Karpas-422 (cell line): ENCODE measurements at regions not wholly inside any gene's neighbourhood (a gene's known extent, or its start where the extent isn't known, plus 50 kb on each side); places are given as distances from the start of the nearest gene placed in this dataset.

Experiments
- DNase-seq: peaks from one replicate; pipeline ENCODE4 v3.0.0-alpha.2; 2015
- H2AFZ ChIP-seq: fragments of 200-600 bp; sonication (generic); 2 replicates; pipeline ENCODE4 v1.6.1; 2014; ENCODE audit warnings: antibody characterized with exemption, low read length, mixed read lengths
- H3K27ac ChIP-seq: fragments of 200-600 bp; sonication (generic); 2 replicates; pipeline ENCODE4 v1.5.1; 2014; ENCODE audit warnings: mild to moderate bottlenecking, low read length, moderate library complexity
- H3K27me3 ChIP-seq: fragments of 200-600 bp; sonication (generic); 2 replicates; pipeline ENCODE4 v1.6.1; 2014; ENCODE audit warnings: low read length, mixed read lengths
- H3K36me3 ChIP-seq: fragments of 200-600 bp; sonication (generic); 2 replicates; pipeline ENCODE4 v1.6.1; 2014; ENCODE audit warnings: low read length, mixed read lengths; ENCODE audit not compliant: insufficient read depth
- H3K4me1 ChIP-seq: fragments of 200-600 bp; sonication (generic); 2 replicates; pipeline ENCODE4 v1.6.1; 2014; ENCODE audit warnings: mild to moderate bottlenecking, low read length, mixed read lengths
- H3K4me2 ChIP-seq: fragments of 200-600 bp; sonication (generic); 2 replicates; pipeline ENCODE4 v1.6.1; 2014; ENCODE audit warnings: low read length, low read depth, mild to moderate bottlenecking; ENCODE audit not compliant: poor library complexity, severe bottlenecking
- H3K4me3 ChIP-seq: fragments of 200-600 bp; sonication (generic); 2 replicates; pipeline ENCODE4 v1.5.1; 2014; ENCODE audit warnings: mild to moderate bottlenecking, antibody characterized with exemption, low read length, mixed read lengths
- H3K79me2 ChIP-seq: fragments of 200-600 bp; sonication (generic); 2 replicates; pipeline ENCODE4 v1.6.1; 2014; ENCODE audit warnings: mild to moderate bottlenecking, low read length, mixed read lengths
- H3K9ac ChIP-seq: fragments of 200-600 bp; sonication (generic); 2 replicates; pipeline ENCODE4 v1.6.0; 2014; ENCODE audit warnings: low read length
- H3K9me2 ChIP-seq: fragments of 200-600 bp; sonication (generic), shearing (Covaris generic); replicated peaks from 2 replicates; pipeline ENCODE4 v1.6.0; 2014; ENCODE audit warnings: mild to moderate bottlenecking, low read length, moderate library complexity; ENCODE audit not compliant: insufficient read depth
- H3K9me3 ChIP-seq: fragments of 300-700, 200-600 bp; sonication (generic); 2 replicates; pipeline ENCODE4 v1.6.1; 2014; ENCODE audit warnings: low read length, mixed read lengths
- H4K20me1 ChIP-seq: fragments of 200-600 bp; sonication (generic); 2 replicates; pipeline ENCODE4 v1.6.1; 2014; ENCODE audit warnings: mild to moderate bottlenecking, antibody characterized with exemption, low read length, low read depth; ENCODE audit not compliant: insufficient read depth

DNA sequence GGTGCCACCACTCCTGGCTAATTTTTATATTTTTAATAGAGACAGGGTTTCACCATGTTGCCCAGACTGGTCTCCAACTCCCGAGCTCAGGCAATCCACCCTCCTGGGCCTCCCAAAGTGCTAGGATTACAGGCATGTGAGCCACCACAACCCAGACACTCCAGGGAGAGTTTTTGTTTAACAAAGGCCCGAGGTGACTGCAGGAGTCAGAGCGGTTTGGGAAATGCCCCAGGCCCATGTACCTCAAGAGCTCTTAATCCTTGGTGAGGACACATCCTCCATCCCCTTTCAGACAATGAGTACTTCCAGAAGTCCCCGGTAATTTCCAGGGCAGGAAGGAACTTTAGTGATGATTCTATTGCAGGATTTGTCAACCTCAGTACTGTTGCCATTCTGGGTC, 176.0 kb downstream of the ESRRB start:
- Histone ChIP-seq H4K20me1 (no peaks in the 10 kb centered on the region), H3K4me2 (no peak overlapping the region), H3K27me3 (no peaks in the 10 kb centered on the region), H3K4me1 (no peaks in the 10 kb centered on the region), H3K9ac (no peak overlapping the region), H3K27ac (no peak overlapping the region), H3K36me3 (no peaks in the 10 kb centered on the region), H3K79me2 (no peaks in the 10 kb centered on the region), H3K9me2 (no peaks in the 10 kb centered on the region), H3K4me3 (no peak overlapping the region), H2AFZ (no peak overlapping the region), H3K9me3 (no peaks in the 10 kb centered on the region)
- DNase-seq, result no peak

DNA sequence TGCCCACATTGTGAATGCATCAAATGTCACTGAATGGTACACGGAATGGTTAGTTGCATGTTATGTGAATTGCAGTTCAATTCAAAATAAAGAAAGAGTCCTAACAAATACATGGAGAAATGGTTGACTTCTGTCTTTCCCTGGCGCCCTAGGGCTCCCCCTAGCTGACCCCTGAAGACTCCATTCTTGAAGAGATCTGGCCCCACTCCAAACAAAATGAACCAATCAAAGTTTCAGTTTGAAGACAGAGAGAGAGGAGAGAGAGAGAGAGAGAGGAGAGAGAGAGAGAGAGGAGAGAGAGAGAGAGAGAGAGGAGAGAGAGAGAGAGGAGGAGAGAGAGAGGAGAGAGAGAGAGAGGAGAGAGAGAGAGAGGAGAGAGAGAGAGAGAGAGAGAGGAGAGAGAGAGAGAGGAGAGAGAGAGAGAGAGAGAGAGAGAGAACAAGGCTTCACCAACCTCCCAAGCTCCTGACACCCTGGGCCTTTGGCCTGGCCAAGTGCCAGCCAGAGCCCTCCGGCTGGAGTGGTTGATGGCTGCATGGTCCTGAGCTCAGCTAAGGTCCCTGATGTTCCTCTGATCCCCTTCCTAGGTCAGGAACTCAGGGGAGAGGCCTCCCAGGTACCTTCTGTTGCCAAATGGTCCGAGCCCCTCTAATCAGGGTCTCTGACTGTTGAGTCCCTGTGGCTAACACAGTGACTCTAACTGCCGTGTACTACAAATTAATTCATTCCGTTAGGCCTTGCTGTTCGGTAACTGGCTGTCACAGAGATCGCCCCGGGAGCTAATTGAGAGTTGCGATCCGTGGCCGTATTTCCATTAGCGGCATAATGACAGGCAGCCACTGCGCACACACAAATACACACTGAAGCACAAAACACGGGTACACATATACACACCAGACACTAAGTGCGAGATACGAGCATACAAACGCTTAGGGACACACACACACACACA, 188.8 kb downstream of the ESRRB start:
- Histone ChIP-seq H3K4me1 (no peaks in the 10 kb centered on the region), H3K9ac (no peak overlapping the region), H4K20me1 (no peaks in the 10 kb centered on the region), H3K27me3 (no peaks in the 10 kb centered on the region; the same call in 1 of the 2 replicates), H3K9me2 (no peaks in the 10 kb centered on the region), H3K27ac (no peak overlapping the region), H3K36me3 (no peaks in the 10 kb centered on the region), H3K4me2 (no peak overlapping the region), H3K9me3 (no peaks in the 10 kb centered on the region), H3K4me3 (no peak overlapping the region), H2AFZ (no peak overlapping the region), H3K79me2 (no peaks in the 10 kb centered on the region)
- DNase-seq, result peak; percentile 68

DNA sequence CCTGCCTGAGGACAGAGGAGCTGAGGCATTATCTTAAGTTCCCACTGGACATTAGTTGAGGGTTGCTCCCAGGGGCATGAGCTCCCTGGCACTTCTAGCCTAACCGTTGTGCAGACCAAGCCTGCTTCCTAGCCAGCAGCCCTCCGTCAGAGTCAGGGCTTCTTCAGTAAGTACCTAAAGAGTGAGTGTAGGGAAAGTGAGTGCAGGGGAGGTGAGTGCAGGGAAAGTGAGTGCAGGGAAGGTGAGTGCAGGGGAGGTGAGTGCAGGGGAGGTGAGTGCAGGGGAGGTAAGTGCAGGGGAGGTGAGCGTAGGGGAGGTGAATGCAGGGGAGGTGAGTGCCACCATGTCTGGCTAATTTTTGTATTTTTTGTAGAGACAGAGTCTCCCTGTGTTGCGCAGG, 190.5 kb downstream of the ESRRB start:
- H3K27ac ChIP-seq, result no peak overlapping the region
- DNase-seq, result no peak
- no peak overlapping the region for H3K9ac ChIP-seq
- H3K9me3 ChIP-seq, result no peaks in the 10 kb centered on the region
- no peak overlapping the region for H3K4me3 ChIP-seq
- H3K4me1 ChIP-seq, result no peaks in the 10 kb centered on the region
- H2AFZ ChIP-seq, result no peak overlapping the region
- H3K27me3 ChIP-seq, result no peaks in the 10 kb centered on the region; the same call in 1 of the 2 replicates
- no peaks in the 10 kb centered on the region for H3K36me3 ChIP-seq
- no peaks in the 10 kb centered on the region for H4K20me1 ChIP-seq
- no peaks in the 10 kb centered on the region for H3K9me2 ChIP-seq
- H3K4me2 ChIP-seq, result no peak overlapping the region
- H3K79me2 ChIP-seq, result no peaks in the 10 kb centered on the region

DNA sequence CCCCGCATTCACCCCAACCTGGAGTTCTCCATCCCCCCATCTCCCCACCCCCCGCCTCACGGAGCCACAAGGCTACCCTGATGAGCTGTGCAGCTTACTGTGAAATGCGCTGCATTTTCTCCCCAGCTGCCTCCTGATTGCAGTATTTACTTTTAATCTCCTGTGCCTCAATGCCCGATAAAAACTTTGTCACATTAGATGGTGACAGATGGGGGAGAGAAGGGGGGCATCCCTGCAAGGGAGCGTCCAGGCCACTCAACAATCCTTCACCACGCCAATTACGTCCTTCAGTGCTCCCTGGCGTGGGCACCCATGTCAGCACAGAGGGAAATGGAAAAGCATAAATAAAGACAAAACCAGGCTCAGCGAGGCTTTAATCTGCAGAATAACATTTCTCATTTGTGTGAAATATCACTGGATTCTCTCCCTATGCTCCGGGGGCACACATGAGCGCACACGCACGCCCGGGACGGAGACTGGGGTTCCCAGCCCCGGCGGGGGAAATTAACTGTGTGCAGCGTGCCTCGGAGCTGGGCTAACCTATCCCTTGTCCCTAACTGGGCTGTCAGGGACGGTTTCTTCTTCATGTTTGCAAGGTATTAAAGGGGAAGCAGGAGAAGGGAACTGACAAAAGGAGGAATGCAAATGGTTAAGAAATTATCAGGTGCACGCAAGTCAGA, 186.7 kb upstream of the VASH1 start:
- Histone ChIP-seq H3K79me2 (no peaks in the 10 kb centered on the region), H3K9me3 (no peaks in the 10 kb centered on the region), H4K20me1 (no peaks in the 10 kb centered on the region), H3K9me2 (no peaks in the 10 kb centered on the region), H3K9ac (no peak overlapping the region), H3K27ac (no peak overlapping the region), H3K4me3 (no peak overlapping the region), H2AFZ (no peak overlapping the region), H3K4me1 (no peaks in the 10 kb centered on the region), H3K36me3 (no peaks in the 10 kb centered on the region), H3K4me2 (no peak overlapping the region), H3K27me3 (no peaks in the 10 kb centered on the region)
- DNase-seq, result no peak

DNA sequence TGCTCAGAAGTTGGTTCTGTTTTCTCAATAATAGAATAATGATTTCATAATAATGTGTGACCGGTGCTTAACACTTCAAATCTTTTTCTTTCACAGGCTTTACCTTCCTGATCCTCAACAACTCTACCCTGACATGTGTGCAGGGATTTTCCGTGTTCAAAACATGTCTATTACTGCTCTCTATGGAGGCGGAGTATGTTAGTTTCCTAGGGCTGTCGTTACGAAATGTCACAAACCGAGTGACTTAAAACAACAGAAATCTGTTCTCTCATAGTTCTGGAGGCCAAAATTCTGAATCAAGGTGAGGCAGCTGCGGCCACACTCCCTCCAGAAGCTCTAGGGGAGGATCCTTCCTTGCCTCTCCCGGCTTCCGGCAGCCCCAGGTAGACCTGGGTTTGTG, 186.2 kb upstream of the VASH1 start:
- no peaks in the 10 kb centered on the region for H3K79me2 ChIP-seq
- H3K36me3 ChIP-seq, result no peaks in the 10 kb centered on the region
- no peaks in the 10 kb centered on the region for H3K4me1 ChIP-seq
- H3K9me3 ChIP-seq, result no peaks in the 10 kb centered on the region
- no peak overlapping the region for H3K4me2 ChIP-seq
- H3K27me3 ChIP-seq, result no peaks in the 10 kb centered on the region
- no peaks in the 10 kb centered on the region for H4K20me1 ChIP-seq
- H3K27ac ChIP-seq, result no peak overlapping the region
- no peak overlapping the region for H3K9ac ChIP-seq
- no peak for DNase-seq
- no peak overlapping the region for H2AFZ ChIP-seq
- no peak overlapping the region for H3K4me3 ChIP-seq
- H3K9me2 ChIP-seq, result no peaks in the 10 kb centered on the region

DNA sequence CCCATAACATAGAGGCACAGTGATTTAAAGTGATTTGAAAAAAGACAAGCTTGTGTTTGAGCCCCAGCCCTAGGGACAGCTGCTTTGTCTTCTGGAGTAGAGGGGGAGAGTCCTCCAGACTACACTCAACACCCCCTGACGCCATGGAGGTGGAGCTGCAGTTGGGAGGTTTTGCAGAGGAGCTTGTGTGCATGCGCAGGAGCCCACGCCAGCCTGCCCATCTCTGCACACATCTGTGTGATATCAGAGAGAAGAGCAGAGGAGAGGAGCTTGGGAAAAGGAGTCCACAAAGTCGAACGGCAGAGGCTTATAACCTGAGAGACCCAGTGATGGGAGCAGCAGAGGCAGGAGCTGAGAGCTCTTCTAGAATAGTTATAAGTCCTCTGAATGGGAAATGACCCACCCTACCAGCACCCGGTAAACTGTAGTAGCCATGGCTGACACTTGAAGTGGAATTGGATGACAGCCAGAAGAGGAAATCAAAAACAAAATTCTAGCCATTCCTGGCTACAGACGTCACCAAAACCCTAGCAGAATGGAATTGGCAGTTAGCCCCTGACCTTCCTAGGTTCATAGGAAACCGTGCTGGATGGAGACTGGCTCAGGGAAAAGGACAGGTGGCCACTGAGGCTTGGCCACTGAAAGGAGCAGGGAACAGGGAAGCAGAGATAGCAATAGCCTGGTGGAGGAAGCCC, 185.1 kb upstream of the VASH1 start:
- Histone ChIP-seq H3K36me3 (no peaks in the 10 kb centered on the region), H2AFZ (no peak overlapping the region), H3K9me3 (no peaks in the 10 kb centered on the region), H4K20me1 (no peaks in the 10 kb centered on the region), H3K4me1 (no peaks in the 10 kb centered on the region), H3K9ac (no peak overlapping the region), H3K4me2 (no peak overlapping the region), H3K79me2 (no peaks in the 10 kb centered on the region), H3K9me2 (no peaks in the 10 kb centered on the region), H3K4me3 (no peak overlapping the region), H3K27ac (no peak overlapping the region), H3K27me3 (no peaks in the 10 kb centered on the region)
- DNase-seq, result no peak

DNA sequence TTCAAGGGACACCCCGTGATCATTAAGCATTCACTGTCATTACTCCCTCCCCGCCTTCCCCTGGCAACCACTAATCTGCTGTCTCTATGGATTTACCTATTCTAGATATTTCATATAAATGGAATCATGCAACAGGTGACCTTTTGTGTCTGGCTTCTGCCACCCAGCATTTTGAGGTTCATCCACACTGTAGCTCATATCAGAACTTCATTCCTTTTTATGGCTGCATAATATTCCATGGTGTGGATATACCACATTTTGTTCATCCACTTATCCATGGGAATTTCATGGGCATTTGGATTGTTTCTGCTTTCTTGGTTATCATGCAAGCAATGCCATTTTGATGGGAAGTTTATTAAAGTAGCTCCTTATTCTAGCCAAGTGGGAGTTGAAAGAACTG, 184.2 kb upstream of the VASH1 start:
- Histone ChIP-seq H3K4me3 (no peak overlapping the region), H3K36me3 (no peaks in the 10 kb centered on the region), H3K9me2 (no peaks in the 10 kb centered on the region)

DNA sequence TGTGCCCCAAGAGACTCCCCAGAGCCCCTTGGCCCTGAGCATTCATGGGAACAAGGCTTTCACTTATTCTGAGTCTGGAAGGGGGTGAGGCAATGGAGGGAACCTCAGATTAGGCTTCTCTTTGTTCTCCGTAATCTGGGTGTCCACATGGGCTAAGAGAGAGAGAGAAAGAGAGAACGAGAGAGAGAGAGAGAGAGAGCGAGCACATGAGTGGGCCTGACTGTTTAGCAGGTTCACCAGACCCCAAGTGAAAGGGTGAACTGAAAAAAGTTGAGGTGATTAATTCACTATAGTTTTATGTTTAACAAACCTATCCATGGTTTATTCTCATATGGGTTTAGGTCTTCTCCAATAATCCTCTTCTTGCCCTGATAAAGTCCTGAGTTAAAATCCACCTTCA, 183.4 kb upstream of the VASH1 start:
- Histone ChIP-seq H3K27ac (no peak overlapping the region), H3K36me3 (no peaks in the 10 kb centered on the region)
- no peak for DNase-seq

More for the DNA sequence above, 184.2 kb upstream of the VASH1 start:
- DNase-seq, result no peak
- H4K20me1 ChIP-seq, result no peaks in the 10 kb centered on the region
- H3K27ac ChIP-seq, result no peak overlapping the region
- H3K79me2 ChIP-seq, result no peaks in the 10 kb centered on the region
- no peak overlapping the region for H3K4me2 ChIP-seq
- H2AFZ ChIP-seq, result no peak overlapping the region
- no peaks in the 10 kb centered on the region for H3K27me3 ChIP-seq
- no peak overlapping the region for H3K9ac ChIP-seq
- H3K4me1 ChIP-seq, result no peaks in the 10 kb centered on the region
- H3K9me3 ChIP-seq, result no peaks in the 10 kb centered on the region

More for the DNA sequence above, 183.4 kb upstream of the VASH1 start:
- no peaks in the 10 kb centered on the region for H3K79me2 ChIP-seq
- no peak overlapping the region for H3K9ac ChIP-seq
- no peak overlapping the region for H3K4me2 ChIP-seq
- H3K9me2 ChIP-seq, result no peaks in the 10 kb centered on the region
- H3K4me3 ChIP-seq, result no peak overlapping the region
- H3K4me1 ChIP-seq, result no peaks in the 10 kb centered on the region
- no peak overlapping the region for H2AFZ ChIP-seq
- no peaks in the 10 kb centered on the region for H3K9me3 ChIP-seq
- no peaks in the 10 kb centered on the region for H3K27me3 ChIP-seq
- no peaks in the 10 kb centered on the region for H4K20me1 ChIP-seq
